DMS79 treated with DMSO at 0.1 percent for 48 hours (cell line): ENCODE measurements at regions not wholly inside any gene's neighbourhood (a gene's known extent, or its start where the extent isn't known, plus 50 kb on each side); places are given as distances from the start of the nearest gene placed in this dataset.

Experiments used
- DNase-seq: peaks from one replicate; lab custom pipeline; 2025; lab: John Stamatoyannopoulos, UW

GRCh38 chr4:53775381-53775780, 184.1 kb upstream of the LNX1 start:
- DNase-seq: no peak

DNA sequence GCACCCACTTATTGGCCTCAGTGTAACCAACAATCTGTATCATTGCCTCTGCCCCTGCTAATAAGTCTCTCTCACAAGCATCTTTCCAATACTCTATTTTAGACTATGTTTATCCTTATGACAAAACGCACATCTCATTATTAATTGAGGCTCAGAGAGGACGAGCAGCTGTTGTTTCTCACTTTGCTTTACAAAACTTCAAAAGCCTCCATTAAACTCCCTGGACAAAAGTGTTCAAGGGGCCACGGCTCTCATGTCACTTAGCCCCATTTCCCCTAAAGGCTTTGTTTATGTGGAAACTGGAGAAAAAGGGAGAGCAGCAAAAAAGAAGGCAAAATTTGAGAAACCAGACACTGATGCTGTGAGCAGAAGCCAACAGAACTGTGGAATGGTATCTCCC, 180.0 kb upstream of the LNX1 start:
- DNase-seq: no peak

DNA sequence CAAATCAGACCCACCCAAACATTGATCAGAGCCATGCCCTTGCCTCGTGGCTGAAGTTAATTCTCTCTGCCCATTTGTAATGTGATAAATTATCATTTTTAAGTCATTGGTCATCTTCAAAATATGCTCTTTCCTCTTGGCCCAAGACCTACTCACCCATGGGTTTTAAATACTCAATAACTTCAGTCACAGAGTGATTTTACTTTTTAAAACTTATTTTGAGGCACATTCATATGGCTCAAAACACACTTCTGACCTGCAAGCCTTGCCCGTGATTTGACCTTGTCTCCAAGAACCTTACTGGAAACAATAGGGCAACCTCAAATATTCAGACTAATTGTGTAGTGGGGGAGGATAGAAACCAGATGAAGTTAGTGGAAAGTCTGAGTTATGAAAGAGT, 176.2 kb upstream of the LNX1 start:
- DNase-seq: no peak

- DNase-seq: no peak
These were observed 173.6 kb upstream of the LNX1 start for GRCh38 chr4:53764761-53765490.

- no peak for DNase-seq
These were observed 172.7 kb upstream of the LNX1 start for GRCh38 chr4:53763813-53764597.

- DNase-seq: no peak
These were observed 164.4 kb upstream of the LNX1 start for GRCh38 chr4:53755656-53756055.

GRCh38 chr4:53752124-53752523, 160.8 kb upstream of the LNX1 start:
- no peak for DNase-seq

GRCh38 chr4:53748328-53748772, 157.1 kb upstream of the LNX1 start:
- no peak for DNase-seq

DNA sequence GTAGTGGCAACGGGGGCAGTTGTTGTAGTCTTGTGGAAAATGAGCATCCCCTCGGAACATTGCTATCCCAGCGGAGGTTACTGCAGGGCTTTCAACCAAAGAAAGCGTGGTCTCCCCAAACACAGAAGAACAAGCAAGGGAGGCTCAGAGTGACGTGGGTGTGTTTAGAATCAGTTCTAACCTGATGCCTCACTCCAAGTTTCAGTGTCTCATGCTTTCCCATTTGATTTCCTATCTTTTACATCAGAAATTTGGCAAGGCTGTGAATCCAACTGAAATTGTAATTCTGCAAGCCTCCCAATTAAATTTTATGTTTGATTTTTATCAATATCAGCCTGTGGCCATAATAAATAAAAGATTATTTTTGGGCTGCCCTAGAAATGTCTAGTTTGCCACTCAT, 156.1 kb upstream of the LNX1 start:
- no peak for DNase-seq

DNA sequence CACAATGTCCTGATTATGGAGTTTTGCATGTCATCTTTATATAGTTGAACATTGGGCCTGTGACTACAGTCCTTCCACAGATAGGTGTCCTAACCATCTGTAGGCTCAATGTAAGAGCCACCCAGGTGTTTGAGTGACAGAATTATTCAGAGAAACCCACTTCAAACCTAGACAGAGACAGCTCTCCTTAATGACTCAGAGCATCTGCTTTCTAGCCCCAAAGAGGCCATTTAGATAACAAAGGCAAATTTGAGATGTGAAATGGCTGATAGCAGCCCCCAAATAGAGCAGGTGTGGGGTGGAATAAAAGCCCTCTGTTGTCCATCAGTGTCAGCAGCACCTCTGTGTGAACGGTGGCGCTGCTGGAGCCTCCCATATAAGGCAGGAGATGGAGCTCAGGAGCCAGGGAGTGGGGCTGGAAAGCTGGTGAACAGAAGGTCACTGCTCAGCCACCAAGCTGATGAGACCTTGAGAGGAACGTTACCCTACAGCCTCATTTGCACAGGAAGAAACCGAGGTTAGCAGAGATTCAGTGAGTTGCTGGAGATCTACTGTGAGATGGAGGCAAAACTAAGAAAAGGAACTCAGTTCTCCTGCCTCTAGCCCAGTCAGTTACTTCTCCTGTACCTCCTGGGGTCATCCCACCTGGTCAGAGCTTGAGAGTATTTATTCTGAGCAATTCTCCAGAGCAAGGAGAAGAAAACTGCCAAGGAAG, 153.3 kb upstream of the LNX1 start:
- no peak for DNase-seq

DNA sequence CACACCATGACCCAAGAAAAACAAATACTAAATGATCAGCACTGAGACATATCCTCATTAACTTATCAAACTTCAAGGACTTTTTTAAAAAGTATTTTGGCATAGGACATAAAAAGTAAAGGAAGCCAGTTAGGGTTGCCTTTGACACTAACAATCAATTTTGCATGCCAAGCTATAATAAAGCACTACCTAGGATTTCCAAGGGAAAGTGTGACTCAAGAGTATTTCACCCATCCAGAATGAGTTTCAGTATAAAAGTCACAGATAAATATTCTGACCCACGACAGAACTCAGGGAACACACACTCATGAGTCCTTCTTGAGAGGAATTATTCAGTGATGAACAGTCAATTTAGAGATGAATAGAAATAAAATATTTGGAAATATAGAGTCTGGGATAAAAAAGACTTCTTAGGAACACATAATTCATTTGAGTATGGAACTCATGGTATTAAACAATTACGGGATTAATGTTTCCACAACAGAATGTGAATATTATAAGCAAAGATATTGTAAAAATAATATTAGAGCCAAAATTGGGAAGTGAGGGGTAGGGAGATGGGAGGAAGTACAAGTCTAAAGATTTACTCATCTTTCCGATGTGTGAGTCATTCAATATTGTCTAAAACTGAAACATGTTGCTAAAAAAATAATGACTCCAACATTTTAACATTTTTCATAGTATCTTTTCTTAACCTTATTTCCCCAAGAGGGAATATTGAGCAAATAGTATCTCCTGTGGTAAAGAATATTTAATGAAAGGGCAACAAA, 143.5 kb upstream of the LNX1 start:
- DNase-seq: no peak

DNA sequence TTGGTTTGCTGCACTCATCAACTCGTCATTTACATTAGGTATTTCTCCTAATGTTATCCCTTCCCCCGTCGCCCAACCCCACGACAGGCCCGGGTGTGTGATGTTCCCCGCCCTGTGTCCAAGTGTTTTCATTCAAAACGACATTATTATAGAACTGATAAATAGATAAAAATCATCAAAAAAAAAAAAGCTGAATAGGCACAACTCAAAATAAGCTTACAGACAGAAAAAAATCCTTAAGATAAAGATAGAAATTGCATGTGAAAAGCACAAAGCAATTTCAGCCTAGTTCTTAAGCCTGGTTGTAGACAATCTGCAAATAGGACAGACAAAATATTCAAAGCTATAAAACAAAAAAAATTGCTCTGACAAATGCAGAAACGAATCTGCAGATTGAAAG, 142.9 kb upstream of the LNX1 start:
- no peak for DNase-seq

DNA sequence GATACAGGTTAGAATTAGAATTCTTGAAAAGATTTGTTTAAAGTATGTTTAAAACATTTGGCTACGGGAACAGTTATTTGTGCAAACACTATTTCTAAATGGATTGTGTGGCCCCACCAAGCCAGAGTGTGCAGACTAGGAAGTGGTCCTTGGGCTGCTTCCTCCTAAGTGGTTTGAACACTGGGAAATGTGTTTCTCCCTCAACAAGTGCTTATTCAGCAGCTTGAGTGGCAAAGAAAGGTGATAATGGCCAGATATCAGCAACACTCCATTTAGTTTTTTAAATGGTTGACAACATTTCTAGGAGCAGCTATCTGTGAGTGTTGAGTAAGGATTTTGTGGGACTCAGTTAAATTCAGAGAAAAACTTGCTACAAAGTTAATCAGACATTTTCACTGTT, 141.4 kb upstream of the LNX1 start:
- no peak for DNase-seq

DNA sequence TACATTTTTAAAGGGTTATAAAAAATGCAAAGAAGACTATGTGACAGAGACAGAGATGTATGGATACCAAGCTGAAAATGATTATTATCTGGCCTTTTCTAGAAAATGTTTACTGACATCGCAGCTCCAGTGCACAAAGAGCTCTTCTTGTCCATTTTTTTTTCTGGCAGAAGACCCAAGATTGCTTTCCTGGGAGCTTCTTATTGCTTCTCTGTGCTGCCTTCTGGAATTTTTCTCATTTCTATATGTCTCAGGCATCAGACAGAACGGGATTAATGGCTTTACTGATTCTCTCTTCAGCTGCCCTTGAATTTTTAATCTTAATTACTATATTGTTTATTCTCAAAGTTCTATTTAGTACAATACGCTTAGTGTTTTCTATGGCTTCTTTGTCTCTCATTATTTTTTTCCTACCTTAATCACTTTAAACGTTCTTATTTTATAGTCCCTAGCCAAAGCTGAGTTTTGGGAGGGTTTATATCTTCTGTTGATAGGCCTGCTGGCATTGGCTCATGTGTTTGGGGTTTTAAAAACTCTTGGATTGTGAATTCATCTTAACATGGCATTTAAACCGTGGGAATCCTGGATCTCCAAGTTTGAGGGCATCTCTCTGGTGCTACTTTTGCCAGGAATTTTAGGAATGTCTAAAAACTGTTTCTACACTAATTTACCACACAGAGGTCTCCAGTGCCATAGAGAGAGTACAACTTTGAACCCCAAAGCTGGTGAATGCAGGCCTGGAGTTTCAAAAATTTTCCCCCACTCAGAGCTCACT, 138.9 kb upstream of the LNX1 start:
- no peak for DNase-seq

DNA sequence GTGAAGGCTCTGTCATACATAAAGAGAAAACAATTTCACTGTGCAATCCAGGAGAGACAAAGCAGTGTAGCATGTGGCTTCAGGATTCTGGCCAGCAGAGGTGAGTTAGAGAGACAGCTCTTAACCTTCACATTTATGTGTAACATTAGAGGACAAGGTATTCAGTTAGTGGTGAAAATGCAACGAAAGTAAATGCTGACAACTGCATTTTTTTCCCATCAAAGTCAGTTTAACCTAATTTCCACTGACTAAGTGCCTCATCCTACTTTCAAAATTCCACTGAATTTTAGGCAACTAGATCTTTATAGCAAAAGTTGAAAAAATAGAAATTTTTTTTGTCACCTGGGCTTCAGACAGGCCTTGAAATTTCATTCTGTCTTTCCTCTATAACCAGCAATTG, 130.8 kb upstream of the LNX1 start:
- DNase-seq: no peak

- DNase-seq: no peak
These were observed 130.0 kb upstream of the LNX1 start for GRCh38 chr4:53721263-53721662.

DNA sequence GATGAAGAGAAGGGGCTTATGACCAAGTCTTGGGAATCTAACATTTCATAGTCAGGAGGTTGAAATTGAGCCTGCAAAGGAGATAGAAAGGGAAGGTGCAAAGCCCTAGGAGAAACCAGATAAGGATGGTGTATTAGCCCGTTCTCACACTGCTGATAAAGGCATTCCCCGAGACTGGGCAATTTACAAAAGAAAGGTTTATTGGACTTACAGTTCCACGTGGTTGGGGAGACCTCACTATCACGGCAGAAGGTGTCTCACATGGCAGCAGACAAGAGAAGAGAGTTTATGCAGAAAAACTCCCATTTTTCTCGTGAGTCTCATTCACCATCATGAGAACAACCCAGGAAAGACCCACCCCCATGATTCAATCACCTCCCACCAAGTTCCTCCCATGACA, 129.5 kb upstream of the LNX1 start:
- no peak for DNase-seq

DNA sequence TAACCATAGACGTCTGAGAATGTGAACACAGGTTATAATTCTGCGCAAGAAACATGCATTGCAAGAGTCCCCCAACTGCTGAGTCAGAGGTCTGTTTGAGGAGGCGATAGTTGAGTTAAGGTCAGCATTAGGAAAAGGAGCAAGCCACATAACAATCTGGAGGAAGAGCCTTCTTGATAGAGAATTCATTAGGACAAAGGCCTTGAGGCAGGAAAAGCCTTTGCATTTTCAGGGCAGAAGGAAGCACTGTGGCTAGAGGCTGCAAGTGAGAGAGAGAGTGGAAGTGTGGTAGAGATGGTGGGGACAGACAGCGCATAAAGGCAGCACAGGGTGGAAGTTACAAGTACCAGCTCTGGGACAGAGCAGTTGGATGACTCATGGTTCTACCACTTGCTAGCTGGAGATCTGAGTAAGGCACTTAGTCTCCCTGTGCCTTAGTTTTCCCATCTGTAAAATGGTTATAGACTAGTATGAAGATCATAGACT, 125.8 kb upstream of the LNX1 start:
- no peak for DNase-seq

- DNase-seq: no peak
These were observed 125.3 kb upstream of the LNX1 start for GRCh38 chr4:53716471-53717063.

DNA sequence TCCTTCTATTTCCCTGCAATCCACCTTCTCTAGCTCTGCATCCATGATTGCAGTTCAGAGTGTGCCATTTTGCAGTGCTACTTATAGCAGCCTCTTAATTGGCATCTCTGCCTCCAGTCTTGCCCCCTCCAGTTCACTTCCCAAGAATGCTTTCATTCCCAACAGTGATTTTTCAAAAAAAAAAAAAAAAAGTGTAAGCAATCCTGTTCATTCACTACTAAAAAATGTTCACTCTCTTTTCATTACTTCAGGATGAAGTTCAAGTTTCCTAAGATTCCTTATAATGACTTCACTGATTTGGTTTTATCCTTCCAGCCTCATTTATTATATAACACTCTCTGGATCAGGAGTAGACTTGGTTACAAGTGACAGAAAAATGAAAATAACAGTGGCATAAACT, 124.7 kb upstream of the LNX1 start:
- no peak for DNase-seq
